GM12872 (cell line): ENCODE measurements at regions not wholly inside any gene's neighbourhood (a gene's known extent, or its start where the extent isn't known, plus 50 kb on each side); places are given as distances from the start of the nearest gene placed in this dataset.

ENCODE experiments used
- TF ChIP-seq, protein P1 (sequence below): IDR thresholded peaks from 3 replicates; pipeline ENCODE4 v1.5.1; 2011; ENCODE audit warnings: low read depth, mild to moderate bottlenecking, low read length, moderate library complexity; ENCODE audit not compliant: insufficient read depth

DNA sequence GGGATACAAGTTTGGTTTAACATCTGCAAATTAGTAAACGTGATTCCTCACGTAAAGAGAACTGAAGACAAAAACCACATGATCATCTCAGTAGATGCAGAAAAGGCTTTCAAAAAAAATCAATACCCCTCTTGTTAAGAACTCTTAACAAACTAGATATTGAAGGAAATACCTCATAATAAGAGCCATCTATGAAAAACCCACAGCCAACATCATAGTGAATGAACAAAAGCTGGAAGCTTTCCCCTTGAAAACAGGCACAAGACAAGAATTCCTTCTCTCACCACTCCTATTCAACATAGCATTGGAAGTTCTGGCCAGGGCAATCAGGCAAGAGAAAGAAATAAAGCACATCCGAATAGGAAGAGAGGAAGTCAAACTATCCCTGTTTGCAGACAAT lies 160.5 kb downstream of the CSNK2A3 start:
- TF ChIP-seq, protein P1, sequence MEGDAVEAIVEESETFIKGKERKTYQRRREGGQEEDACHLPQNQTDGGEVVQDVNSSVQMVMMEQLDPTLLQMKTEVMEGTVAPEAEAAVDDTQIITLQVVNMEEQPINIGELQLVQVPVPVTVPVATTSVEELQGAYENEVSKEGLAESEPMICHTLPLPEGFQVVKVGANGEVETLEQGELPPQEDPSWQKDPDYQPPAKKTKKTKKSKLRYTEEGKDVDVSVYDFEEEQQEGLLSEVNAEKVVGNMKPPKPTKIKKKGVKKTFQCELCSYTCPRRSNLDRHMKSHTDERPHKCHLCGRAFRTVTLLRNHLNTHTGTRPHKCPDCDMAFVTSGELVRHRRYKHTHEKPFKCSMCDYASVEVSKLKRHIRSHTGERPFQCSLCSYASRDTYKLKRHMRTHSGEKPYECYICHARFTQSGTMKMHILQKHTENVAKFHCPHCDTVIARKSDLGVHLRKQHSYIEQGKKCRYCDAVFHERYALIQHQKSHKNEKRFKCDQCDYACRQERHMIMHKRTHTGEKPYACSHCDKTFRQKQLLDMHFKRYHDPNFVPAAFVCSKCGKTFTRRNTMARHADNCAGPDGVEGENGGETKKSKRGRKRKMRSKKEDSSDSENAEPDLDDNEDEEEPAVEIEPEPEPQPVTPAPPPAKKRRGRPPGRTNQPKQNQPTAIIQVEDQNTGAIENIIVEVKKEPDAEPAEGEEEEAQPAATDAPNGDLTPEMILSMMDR: no peak

DNA sequence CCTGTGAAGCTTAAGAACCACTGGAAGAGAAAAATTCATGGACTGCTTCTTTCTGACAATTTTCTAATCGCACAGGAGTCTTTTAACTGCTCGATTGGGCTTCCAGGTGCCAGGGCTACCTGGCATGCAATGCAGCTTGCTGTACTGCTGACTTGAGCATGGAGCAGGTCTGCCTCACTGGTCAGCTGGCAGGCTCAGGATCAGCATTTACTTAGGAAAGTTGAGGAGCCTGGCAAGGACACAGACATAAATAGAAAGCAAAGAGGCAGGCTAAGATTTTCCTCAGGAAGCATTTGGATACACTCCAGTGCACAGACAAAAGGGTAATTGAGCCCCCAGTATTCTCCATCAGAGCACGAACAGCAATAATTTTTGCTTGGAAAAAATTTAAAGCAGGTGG lies 163.5 kb downstream of the CSNK2A3 start:
- TF ChIP-seq, protein P1: no peak

DNA sequence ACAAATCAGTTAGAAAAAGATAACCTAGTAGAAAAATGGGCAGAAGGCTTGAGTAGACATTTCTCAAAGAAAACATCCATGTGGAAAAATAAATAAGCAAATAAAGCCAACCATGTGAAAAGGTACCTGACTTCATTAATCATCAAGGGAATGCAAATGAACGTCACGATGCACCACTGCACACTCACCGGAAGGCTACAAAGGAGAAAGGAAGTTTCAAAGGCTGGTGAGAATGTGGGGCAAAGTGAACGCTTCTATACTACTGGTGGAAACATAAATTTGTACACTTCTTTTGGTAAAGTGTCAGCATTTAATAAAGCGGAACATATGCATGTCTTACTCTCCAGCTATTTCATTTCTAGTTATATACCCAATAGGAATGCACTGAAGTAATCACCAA lies 166.8 kb downstream of the CSNK2A3 start:
- TF ChIP-seq, protein P1: no peak

DNA sequence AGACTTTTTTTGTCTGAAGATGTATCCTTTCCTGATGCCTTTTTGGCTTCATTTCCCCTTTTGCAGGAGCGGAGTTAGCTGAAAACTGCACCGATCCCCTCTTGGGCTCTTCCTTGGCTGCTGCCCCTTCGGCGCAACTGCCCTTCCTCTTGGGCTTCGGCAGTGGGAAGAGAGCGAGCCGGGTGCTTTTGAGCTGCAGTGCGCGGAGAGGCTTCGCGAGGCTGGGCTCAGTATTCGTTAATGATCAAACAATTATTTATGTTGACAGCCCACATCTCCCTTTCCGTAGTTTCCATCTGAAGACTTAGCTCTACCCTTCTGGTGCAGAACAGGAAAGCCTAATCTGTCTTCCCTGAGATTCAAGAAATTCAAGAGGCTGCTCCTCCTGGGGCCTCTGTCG lies 170.8 kb downstream of the CSNK2A3 start:
- TF ChIP-seq, protein P1: no peak

DNA sequence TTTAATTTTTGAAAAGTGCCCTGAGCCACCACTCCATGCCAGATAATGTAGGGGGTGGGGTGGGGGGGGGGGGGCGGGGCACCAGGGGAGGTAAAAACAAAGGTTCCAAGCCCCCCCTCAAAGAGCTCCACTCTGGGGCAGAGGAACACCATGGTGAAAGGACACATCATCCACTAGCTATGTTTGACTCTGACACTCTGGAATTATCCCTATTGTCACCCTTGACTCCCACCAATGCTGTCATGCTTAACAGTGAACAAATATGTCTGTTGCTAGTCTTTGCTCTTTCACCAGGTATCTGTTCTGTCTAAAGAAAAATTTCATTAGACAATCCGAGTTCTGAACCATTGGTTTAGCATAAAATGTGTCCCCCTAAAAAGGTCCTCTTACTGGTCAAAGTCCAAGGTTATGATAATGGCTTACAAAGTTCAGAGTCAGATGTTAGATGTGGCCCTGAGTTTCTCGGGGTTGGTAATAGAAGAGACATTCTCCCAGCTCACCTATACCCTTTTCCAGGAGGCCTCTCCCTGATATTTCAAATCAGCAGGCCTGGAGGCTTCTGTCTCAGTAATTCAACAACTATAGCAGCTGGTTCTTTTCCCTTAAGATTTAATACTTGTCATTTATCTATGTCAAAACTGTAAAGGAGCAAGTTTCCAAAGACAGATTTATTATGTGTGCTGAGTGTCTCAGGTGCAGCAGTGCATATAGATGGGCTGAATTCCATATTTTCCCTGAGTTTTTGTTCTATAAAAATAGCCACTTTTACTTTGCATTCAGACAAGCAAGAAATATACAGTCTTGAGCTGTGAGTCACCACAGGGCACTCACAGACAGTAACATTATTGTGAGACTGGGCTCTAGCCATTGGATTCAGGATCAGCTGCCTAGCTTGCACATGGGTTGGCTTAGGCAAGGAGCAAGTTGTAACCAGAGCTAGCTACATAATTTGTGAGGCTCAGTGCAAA lies 174.1 kb downstream of the CSNK2A3 start:
- TF ChIP-seq, protein P1: no peak

DNA sequence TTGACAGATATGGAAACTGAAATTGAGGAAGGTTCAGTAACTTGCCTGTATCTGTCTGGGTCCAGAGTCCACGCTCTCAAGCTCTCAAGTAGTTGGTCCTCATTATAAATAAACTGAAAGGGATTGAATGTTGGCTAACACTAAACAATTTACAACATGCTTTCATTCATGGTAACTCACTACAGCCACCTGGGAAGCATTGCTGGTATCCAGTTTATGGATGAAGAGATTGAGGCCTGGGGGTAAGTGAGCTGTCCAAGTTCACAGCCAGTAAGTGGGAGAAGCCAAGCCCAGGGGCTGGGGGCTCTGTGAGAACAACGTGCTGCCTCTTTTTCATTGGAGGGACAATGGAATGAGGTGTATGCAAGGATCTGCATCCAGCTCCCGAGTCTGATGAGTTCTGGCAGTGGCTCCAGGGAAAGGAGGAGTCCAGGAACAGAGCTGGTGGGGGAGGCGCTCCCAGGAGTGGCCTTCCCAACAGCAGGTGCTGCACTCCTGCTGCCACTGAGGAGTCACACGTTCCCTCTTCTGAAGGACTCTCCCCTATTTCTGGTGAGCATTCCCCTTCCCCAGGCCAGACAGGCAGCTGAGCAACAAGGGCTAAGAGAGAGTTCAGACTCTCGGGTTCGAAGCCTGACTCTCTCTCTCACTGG lies 175.8 kb downstream of the CSNK2A3 start:
- TF ChIP-seq, protein P1: no peak

DNA sequence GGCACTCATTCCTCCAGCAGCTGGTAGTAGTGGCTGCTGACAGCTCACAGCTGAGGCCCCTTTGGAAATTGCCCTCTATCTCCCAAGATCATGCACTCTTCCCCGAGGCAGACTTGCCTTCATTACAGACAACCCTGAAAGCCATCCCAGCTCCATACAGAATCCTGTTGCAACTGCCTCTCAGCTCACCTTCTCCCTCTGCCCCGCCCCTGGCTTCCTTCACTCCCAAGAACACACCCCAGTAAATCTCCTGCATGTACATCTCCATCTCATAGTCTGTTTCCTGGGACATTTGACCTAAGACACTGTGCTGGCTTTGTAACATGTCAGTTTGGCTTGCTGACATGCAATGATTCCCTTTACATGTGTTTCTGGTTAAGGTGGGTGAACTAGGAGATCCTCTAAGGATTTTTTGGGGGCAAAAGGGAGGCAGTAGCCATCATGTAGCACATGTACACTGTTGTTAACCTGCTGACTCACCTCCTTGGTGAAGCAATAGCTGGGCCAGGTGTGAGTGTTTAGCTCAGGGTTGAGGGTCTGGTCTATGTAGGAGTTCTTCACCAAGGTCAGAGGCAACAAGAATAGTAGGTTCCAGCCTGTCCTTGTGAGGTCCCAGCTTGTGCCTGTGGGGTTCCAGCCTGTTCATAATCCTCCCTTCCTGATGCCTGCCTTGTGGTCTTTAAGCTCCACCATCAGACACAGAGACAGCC lies 179.6 kb downstream of the CSNK2A3 start:
- TF ChIP-seq, protein P1: no peak
